ENCODE measurements at regions not wholly inside any gene's neighbourhood (a gene's known extent, or its start where the extent isn't known, plus 50 kb on each side); places are given as distances from the start of the nearest gene placed in this dataset.

DNA sequence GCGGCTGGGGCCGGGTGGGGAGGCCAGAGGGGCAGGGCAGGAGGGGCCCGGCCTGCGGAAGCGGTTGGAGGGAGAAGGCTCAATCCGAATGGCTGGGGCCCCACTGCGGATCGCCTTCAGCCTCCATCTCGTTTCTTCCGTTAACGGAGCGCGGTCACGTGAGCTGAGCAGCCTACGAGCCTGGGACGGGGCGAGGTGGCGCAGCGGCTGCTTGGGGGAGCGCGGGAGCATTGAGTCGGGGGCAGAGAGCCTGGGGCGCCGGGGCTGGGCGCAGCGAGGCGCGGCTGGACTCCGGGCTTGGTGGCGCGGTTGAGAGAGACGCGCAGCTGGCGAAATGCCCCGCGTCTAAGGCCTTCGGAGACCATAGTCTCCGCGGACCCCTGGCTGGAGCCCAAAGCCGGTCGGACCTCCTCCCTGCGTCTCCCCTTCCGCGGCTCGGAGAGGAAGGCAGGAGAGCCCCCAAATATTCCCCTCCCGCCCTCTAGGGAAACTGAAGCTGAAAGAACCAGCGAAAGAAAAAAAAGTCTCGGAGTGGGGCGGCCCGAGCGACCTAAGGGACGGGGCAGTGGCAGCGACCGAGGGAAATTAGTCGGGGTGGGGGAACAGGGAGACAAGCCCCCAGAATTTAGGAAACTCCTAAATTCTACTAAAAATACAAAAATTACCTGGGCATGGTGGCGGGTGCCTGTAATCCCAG is 94.7 kb upstream of the PLEKHM1 start (continued):
- TF ChIP-seq ZNF768 (CRISPR knock-in tag; IDR thresholded peaks at IDR 0.05) (peak; percentile 60; the same call in 1 of the 2 replicates), CBFB (CRISPR knock-in tag; IDR thresholded peaks at IDR 0.05) (0 out of 2 replicates have a peak, but pooled peaks have one; percentile 56), TAF1 (CRISPR knock-in tag; IDR thresholded peaks at IDR 0.05) (peak; percentile 88), MXI1 (IDR thresholded peaks at IDR 0.05; ENCODE audit: borderline replicate concordance, low read depth, low read length) (0 out of 3 replicates have a peak, but pooled peaks have one; percentile 9), PHF8 (CRISPR knock-in tag; IDR thresholded peaks at IDR 0.05) (peak; percentile 81)
- TF ChIP-seq, protein P1, sequence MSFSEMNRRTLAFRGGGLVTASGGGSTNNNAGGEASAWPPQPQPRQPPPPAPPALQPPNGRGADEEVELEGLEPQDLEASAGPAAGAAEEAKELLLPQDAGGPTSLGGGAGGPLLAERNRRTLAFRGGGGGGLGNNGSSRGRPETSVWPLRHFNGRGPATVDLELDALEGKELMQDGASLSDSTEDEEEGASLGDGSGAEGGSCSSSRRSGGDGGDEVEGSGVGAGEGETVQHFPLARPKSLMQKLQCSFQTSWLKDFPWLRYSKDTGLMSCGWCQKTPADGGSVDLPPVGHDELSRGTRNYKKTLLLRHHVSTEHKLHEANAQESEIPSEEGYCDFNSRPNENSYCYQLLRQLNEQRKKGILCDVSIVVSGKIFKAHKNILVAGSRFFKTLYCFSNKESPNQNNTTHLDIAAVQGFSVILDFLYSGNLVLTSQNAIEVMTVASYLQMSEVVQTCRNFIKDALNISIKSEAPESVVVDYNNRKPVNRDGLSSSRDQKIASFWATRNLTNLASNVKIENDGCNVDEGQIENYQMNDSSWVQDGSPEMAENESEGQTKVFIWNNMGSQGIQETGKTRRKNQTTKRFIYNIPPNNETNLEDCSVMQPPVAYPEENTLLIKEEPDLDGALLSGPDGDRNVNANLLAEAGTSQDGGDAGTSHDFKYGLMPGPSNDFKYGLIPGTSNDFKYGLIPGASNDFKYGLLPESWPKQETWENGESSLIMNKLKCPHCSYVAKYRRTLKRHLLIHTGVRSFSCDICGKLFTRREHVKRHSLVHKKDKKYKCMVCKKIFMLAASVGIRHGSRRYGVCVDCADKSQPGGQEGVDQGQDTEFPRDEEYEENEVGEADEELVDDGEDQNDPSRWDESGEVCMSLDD (CRISPR knock-in tag; IDR thresholded peaks at IDR 0.05; ENCODE audit: borderline replicate concordance), result peak; percentile 36; the same call in 1 of the 2 replicates
- TF ChIP-seq, protein P2, sequence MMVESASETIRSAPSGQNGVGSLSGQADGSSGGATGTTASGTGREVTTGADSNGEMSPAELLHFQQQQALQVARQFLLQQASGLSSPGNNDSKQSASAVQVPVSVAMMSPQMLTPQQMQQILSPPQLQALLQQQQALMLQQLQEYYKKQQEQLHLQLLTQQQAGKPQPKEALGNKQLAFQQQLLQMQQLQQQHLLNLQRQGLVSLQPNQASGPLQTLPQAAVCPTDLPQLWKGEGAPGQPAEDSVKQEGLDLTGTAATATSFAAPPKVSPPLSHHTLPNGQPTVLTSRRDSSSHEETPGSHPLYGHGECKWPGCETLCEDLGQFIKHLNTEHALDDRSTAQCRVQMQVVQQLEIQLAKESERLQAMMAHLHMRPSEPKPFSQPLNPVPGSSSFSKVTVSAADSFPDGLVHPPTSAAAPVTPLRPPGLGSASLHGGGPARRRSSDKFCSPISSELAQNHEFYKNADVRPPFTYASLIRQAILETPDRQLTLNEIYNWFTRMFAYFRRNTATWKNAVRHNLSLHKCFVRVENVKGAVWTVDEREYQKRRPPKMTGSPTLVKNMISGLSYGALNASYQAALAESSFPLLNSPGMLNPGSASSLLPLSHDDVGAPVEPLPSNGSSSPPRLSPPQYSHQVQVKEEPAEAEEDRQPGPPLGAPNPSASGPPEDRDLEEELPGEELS (CRISPR knock-in tag; IDR thresholded peaks at IDR 0.05), result peak; percentile 41; the same call in 1 of the 2 replicates
- TF ChIP-seq, protein P3, sequence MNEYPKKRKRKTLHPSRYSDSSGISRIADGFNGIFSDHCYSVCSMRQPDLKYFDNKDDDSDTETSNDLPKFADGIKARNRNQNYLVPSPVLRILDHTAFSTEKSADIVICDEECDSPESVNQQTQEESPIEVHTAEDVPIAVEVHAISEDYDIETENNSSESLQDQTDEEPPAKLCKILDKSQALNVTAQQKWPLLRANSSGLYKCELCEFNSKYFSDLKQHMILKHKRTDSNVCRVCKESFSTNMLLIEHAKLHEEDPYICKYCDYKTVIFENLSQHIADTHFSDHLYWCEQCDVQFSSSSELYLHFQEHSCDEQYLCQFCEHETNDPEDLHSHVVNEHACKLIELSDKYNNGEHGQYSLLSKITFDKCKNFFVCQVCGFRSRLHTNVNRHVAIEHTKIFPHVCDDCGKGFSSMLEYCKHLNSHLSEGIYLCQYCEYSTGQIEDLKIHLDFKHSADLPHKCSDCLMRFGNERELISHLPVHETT (CRISPR knock-in tag; conservative IDR thresholded peaks at IDR 0.05), result peak; percentile 86
- TF ChIP-seq, protein P4, sequence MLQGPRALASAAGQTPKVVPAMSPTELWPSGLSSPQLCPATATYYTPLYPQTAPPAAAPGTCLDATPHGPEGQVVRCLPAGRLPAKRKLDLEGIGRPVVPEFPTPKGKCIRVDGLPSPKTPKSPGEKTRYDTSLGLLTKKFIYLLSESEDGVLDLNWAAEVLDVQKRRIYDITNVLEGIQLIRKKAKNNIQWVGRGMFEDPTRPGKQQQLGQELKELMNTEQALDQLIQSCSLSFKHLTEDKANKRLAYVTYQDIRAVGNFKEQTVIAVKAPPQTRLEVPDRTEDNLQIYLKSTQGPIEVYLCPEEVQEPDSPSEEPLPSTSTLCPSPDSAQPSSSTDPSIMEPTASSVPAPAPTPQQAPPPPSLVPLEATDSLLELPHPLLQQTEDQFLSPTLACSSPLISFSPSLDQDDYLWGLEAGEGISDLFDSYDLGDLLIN (CRISPR knock-in tag; IDR thresholded peaks at IDR 0.05; ENCODE audit: borderline replicate concordance), result peak; percentile 52; the same call in 1 of the 2 replicates
- TF ChIP-seq, protein P5, sequence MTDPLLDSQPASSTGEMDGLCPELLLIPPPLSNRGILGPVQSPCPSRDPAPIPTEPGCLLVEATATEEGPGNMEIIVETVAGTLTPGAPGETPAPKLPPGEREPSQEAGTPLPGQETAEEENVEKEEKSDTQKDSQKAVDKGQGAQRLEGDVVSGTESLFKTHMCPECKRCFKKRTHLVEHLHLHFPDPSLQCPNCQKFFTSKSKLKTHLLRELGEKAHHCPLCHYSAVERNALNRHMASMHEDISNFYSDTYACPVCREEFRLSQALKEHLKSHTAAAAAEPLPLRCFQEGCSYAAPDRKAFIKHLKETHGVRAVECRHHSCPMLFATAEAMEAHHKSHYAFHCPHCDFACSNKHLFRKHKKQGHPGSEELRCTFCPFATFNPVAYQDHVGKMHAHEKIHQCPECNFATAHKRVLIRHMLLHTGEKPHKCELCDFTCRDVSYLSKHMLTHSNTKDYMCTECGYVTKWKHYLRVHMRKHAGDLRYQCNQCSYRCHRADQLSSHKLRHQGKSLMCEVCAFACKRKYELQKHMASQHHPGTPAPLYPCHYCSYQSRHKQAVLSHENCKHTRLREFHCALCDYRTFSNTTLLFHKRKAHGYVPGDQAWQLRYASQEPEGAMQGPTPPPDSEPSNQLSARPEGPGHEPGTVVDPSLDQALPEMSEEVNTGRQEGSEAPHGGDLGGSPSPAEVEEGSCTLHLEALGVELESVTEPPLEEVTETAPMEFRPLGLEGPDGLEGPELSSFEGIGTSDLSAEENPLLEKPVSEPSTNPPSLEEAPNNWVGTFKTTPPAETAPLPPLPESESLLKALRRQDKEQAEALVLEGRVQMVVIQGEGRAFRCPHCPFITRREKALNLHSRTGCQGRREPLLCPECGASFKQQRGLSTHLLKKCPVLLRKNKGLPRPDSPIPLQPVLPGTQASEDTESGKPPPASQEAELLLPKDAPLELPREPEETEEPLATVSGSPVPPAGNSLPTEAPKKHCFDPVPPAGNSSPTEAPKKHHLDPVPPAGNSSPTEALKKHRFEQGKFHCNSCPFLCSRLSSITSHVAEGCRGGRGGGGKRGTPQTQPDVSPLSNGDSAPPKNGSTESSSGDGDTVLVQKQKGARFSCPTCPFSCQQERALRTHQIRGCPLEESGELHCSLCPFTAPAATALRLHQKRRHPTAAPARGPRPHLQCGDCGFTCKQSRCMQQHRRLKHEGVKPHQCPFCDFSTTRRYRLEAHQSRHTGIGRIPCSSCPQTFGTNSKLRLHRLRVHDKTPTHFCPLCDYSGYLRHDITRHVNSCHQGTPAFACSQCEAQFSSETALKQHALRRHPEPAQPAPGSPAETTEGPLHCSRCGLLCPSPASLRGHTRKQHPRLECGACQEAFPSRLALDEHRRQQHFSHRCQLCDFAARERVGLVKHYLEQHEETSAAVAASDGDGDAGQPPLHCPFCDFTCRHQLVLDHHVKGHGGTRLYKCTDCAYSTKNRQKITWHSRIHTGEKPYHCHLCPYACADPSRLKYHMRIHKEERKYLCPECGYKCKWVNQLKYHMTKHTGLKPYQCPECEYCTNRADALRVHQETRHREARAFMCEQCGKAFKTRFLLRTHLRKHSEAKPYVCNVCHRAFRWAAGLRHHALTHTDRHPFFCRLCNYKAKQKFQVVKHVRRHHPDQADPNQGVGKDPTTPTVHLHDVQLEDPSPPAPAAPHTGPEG (CRISPR knock-in tag; IDR thresholded peaks at IDR 0.05), result peak; percentile 69; the same call in 1 of the 2 replicates
- TF ChIP-seq, protein P6, sequence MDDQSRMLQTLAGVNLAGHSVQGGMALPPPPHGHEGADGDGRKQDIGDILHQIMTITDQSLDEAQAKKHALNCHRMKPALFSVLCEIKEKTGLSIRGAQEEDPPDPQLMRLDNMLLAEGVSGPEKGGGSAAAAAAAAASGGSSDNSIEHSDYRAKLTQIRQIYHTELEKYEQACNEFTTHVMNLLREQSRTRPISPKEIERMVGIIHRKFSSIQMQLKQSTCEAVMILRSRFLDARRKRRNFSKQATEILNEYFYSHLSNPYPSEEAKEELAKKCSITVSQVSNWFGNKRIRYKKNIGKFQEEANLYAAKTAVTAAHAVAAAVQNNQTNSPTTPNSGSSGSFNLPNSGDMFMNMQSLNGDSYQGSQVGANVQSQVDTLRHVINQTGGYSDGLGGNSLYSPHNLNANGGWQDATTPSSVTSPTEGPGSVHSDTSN (CRISPR knock-in tag; IDR thresholded peaks at IDR 0.05; ENCODE audit: borderline replicate concordance), result peak; percentile 27; the same call in 1 of the 2 replicates
